ENCODE measurements at regions not wholly inside any gene's neighbourhood (a gene's known extent, or its start where the extent isn't known, plus 50 kb on each side); places are given as distances from the start of the nearest gene placed in this dataset.

DNA sequence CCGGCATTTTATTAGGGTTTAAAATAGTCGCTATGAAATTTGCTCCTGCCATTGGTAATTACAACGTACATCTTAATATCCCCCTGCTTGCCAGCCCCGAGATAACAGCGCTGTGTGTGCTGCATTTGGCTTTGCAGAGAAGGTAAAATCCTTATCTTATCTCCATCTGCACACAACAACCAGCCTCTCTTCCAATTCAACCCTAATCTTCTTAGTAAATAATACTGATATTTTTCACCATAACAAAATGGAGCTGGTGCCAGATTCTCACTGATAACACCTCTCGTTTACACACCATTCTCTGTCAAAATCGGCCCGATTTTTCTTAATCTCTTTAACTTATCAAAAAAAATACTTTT, 61.4 kb upstream of the SIX3 start:
- TF ChIP-seq, protein P1, sequence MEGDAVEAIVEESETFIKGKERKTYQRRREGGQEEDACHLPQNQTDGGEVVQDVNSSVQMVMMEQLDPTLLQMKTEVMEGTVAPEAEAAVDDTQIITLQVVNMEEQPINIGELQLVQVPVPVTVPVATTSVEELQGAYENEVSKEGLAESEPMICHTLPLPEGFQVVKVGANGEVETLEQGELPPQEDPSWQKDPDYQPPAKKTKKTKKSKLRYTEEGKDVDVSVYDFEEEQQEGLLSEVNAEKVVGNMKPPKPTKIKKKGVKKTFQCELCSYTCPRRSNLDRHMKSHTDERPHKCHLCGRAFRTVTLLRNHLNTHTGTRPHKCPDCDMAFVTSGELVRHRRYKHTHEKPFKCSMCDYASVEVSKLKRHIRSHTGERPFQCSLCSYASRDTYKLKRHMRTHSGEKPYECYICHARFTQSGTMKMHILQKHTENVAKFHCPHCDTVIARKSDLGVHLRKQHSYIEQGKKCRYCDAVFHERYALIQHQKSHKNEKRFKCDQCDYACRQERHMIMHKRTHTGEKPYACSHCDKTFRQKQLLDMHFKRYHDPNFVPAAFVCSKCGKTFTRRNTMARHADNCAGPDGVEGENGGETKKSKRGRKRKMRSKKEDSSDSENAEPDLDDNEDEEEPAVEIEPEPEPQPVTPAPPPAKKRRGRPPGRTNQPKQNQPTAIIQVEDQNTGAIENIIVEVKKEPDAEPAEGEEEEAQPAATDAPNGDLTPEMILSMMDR (IDR thresholded peaks at IDR 0.05), result no peak
- no peak for TF ChIP-seq POLR2AphosphoS5 (IDR thresholded peaks at IDR 0.05)

All from gastroesophageal sphincter (tissue), 3 donors.